Stimulated activated CD4-positive, alpha-beta T cell treated with anti-CD3 and anti-CD28 coated beads, Interleukin-1b, Interleukin-23, amount 100 ng/mL, for 1 hour (primary cell): ENCODE measurements at regions not wholly inside any gene's neighbourhood (a gene's known extent, or its start where the extent isn't known, plus 50 kb on each side); places are given as distances from the start of the nearest gene placed in this dataset.
"Not testable (repeated sequence)": the region's sequence is repeated elsewhere in the genome, so short reads cannot be mapped to it uniquely, and the experiment has no call there.

Source experiments
- DNase-seq, 2 donors: peaks; one replicate each; pipeline ENCODE4 v3.0.0-alpha.2; 2020; ENCODE audit warnings: low read depth in 2 of 2

- DNase-seq, result no peak
These were observed 392.9 kb upstream of the SALL1 start for GRCh38 chr16:51543971-51544370.

DNA sequence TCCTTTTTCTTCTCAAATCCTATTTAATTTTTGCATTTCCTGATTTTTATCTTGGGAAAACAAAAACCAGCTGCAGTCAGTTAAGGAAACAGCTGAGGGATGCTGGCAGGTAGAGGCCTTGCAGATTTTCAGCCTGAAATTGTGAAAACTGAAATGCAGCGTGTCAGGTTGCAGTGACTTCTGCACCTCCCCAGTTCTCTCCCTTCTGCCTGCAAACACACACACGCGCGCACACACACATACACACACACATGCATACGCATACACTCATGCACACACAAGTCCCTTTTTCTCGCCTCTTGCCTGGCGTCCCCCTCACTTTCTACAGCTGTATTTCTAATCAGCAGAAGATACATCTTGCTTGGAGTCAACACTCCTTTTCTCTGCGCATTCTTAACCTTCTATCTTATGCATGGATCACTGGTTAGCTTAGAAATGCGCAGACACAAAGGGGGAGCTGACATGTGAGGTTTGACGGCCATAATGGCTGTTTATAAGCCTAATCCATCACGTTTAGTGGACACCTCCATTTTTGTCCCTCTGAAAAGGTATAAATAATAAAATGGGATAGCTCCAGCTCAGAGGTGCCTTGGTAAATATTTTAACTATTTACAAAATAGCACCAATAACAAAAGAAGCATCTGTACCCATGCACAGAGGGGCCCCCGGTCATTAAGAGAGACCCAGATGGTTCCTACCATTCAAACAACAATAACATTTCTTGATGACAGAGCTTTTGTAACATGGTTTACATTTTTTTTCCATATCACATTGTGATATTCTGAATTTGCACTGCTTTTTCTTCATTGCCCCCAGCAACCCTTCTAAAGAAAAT is 392.1 kb upstream of the SALL1 start:
- DNase-seq, result no peak

GRCh38 chr16:51540259-51540658 is 389.2 kb upstream of the SALL1 start:
- no peak for DNase-seq

GRCh38 chr16:51538707-51539498 is 387.8 kb upstream of the SALL1 start:
- DNase-seq, result no peak

DNA sequence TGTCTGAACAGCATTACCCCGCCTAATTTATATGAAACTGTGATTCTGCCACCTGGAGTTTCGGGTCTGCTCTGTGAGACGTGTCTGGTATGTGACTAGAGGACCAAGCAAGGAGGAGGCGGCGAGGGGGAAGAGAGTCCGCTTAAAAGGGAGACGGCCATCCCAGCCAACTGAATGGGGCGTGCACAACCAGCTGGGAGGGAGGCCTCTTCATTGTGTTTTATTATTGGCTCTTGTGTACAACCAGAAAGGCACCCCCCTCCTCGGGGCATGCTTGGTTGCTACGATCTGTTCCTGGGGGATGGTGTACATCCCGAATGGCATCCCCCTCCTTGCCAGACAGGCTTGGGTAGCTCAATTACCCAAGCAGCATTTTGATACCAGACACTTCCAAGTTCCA is 384.5 kb upstream of the SALL1 start:
- DNase-seq, result no peak

DNA sequence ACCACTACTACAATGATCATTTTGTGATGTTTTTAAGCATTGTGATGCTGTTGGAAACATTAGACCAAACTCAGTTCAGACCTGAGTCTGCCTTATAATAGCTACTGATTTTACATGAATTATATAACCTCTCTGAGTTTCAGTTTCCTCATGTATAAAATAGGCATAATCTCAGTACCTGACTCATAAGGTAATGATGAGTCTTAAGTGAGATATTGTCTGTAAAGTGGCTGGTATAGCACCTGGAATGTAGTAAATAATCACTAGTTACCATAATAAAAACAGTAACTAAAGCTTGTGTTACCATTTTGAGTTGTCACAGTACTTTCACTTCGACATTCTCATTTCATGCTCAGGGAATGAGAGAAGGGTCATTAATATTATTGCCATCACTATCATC is 381.5 kb upstream of the SALL1 start:
- DNase-seq, result no peak

- DNase-seq, result no peak
These were observed 380.2 kb upstream of the SALL1 start for GRCh38 chr16:51531271-51531670.

DNA sequence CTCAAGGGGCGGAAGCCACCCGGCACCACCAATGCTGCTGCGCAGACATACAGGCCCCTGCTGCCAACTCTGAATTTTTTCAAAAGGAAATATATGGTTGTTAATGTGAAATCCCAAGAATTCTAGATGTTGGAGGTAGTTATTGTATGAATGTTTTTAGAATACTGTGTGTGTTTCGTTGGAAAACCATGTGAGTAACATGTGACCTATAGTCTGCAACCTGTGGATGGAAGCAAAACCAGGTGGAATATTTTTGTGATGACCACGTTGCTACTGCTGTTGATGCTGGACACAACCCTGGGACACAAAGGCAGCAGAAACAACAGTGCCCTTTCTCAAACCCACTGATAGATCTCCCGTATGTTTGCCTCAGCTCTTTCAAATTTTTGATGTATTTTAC is 376.3 kb upstream of the SALL1 start:
- DNase-seq, result no peak

- no peak for DNase-seq
These were observed 375.6 kb upstream of the SALL1 start for GRCh38 chr16:51526621-51527020.

DNA sequence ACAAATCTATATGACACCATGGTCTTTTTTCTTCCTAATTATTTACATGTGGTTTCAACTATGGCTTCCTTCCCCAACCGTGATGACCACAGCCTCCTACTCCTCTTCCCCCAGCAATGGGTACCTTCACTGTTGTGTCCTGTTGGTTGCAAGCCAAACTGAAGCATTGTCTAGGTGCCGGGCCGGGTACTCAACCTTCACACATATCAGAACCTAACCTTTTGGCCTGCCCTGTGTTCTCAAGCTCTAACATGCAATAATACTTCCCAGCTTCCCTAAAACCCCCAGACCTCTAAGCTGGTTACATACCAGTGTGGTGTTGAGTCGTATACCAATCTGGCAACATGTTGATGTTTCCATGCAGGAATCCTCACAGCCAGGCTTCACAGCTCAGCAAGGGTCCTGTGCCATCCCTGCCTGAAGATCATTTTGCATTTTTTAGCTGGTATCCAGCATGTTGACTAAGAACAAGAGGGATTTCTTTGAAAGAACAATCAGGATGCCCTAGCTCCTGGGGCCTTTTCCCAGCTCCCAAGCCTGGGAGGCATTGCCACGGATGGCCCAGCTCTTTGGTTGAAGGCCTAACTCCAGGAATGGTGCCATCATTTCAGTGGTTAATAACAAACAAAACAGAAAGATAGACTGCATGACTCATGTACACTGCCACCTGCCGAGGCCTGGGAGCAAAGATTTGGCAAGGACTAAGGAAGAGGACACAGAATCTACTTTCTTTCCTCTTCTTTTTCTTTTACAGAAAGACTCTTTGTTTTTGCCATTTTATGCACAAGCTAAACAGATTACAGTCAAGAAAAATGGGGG is 373.7 kb upstream of the SALL1 start:
- no peak for DNase-seq

DNA sequence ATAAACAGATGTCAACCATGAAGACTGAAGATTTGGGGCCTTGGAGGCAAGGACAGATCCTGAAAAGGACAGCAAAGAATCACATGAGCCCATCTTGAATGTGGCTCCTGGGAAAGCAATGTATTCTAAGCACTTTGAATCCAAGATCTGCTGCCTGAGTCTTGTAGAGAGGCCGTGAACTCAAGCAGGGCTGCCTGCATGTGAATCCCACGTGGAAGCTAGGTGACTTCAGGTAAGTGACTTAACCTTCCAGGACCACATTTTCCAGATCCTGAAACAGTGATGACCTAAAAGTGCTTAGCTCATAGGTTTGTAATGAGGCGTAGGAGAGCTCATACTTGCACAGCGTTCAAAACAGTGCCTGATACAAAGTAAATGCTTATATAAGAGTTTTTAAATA is 373.0 kb upstream of the SALL1 start:
- DNase-seq, result no peak

- DNase-seq, result no peak
These were observed 372.3 kb upstream of the SALL1 start for GRCh38 chr16:51523400-51523799.

GRCh38 chr16:51522902-51523301 is 371.8 kb upstream of the SALL1 start:
- no peak for DNase-seq

GRCh38 chr16:51516960-51517359 is 365.9 kb upstream of the SALL1 start:
- DNase-seq, result not testable (repeated sequence)

DNA sequence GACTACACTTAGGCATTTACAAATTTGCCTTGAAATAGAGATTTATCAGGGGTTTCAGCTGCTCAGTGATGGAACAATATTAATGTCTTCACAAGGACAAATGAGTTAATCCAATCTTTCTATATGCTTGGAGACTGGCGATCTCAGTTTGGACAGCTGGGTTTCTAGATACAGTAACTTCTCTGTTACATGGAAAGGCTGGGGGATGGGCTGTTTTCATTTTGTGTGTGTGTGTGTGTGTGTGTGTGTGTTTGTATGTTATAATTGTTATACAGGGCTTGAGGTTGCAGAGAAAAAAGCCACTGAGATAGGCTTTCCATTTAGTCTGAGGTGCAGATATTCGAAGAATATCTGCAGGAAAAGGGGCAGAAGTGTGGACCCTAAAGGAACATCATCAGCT is 359.3 kb upstream of the SALL1 start:
- DNase-seq, result no peak

GRCh38 chr16:51509336-51509735 is 358.3 kb upstream of the SALL1 start:
- no peak for DNase-seq

DNA sequence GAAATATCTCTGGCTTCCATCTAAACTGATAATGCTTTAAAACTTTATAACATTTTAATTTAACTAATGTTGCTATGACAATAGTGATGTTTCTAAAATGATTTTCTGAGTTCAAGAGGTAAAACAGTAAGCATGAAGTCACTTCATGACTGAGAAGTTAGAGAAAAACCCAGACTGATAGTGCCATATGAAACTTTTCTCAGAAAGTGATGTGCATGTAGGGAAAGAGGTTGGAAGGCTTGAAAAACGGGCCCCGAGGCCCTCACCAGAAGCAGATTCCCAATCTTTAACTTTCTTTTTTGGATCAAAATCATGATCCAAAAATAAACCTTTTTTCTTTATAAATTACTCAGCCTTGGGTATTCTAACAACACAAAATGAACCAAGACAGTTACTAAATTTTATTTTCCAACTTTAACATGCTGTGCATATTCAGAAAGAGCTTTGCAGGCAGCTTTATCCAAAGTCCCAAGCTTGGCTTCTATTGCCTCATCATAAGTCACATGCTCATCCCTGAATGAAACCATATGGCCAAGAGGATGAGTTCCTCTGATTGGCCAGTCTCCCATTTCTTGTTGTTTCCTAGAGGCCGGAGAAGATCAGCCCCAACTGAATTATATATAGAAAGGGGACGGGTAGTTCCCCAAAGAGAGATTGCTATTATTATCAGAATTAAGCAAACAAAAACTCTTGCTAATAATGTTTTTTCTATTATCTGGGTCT is 357.6 kb upstream of the SALL1 start:
- no peak for DNase-seq

DNA sequence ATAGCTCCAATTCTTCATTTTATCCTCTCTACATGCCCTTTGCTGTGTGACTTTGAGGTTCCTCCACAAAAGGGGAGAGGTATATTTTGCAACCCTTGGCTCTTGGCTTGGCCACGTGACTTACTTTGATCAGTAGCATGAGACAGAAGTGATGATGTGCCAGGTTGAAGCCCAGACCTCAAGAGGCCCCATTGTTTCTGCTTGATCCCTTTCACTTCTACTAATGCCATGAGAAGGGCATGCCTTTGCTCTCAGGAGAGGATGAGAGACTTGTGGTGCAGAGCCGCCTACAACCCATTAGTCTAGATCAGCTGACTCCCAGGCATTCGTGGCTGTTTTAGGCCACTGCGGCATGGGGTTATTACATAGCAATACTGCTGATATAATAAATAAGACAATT is 356.2 kb upstream of the SALL1 start:
- no peak for DNase-seq

DNA sequence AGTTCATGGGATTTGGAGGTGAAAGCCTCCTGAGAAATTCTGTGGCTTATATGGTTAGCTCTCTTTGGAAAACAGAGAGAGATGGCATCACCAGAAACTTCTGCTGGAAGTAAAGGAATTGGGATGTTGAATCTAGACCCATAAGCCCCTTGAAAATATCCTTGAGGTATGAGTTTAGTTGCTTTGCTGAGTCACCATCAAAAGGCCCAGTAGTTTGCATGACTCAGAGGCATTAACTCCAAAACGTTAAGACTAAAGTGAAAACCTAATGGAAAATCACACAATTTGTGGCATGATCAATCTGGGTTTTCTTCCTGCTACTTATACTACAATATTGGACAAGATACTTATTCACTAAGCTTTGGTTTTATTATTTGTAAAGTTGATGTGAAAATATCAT is 349.2 kb upstream of the SALL1 start:
- DNase-seq, result no peak

- DNase-seq, result no peak
These were observed 346.6 kb upstream of the SALL1 start for GRCh38 chr16:51497541-51498211.

GRCh38 chr16:51490866-51491265 is 339.8 kb upstream of the SALL1 start:
- no peak for DNase-seq
